ENCODE measurements at regions not wholly inside any gene's neighbourhood (a gene's known extent, or its start where the extent isn't known, plus 50 kb on each side); places are given as distances from the start of the nearest gene placed in this dataset.

GRCh38 chr21:15141261-15141970, 76.6 kb upstream of the NRIP1 start:
- intact Hi-C loops (cut with DNase I), result no loop called here
- H3K4me1 ChIP-seq (ENCODE audit: control insufficient read depth in 1 of 2, insufficient read depth in 2 of 2, low read length in 2 of 2), result no peaks in the 10 kb centered on the region
- DNase-seq (no peak), ATAC-seq (ENCODE audit: low FRiP score) (no peak)
- H3K27ac ChIP-seq (ENCODE audit: low read depth in 1 of 2, low read length in 2 of 2), result no peak overlapping the region
- 70 to 74% methylated on average over 8 of the region's 8 CpGs for WGBS, 2 donors
- H3K27me3 ChIP-seq (ENCODE audit: control insufficient read depth in 1 of 2, insufficient read depth in 2 of 2, low read length in 1 of 2), result no peaks in the 10 kb centered on the region
- H3K36me3 ChIP-seq (ENCODE audit: control insufficient read depth in 1 of 2, insufficient read depth in 2 of 2, low read length in 1 of 2), result no peaks in the 10 kb centered on the region
- H3K4me3 ChIP-seq (ENCODE audit: low read length in 2 of 2), result no peak overlapping the region
- no peaks in the 10 kb centered on the region for H3K9me3 ChIP-seq (ENCODE audit: control insufficient read depth, low read length)

DNA sequence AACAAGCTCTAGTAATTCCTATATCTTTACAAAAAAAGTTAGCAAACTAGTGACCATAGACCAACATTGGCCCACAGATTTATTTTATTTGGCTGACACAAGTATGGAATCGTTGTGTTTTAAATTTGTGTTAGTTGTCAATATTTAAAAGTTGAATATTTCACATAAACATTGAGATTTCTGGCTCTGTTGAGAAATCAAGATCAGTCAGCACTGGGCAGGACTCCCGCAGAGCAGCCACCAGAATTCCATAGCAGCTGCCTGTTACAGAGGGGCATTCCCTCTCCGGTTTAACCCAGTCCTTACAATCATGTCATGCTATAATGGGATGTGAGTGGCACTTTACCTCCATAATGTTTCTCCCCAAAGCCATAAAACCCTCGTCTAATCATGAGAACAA, 79.2 kb upstream of the NRIP1 start:
- ATAC-seq (ENCODE audit: low FRiP score), result no peak
- H3K36me3 ChIP-seq (ENCODE audit: control insufficient read depth in 1 of 2, insufficient read depth in 2 of 2, low read length in 1 of 2), result no peaks in the 10 kb centered on the region
- no peak overlapping the region for H3K27ac ChIP-seq (ENCODE audit: low read depth in 1 of 2, low read length in 2 of 2)
- no peak for DNase-seq
- WGBS, 2 donors, result 19 to 31% methylated on average over 4 of the region's 4 CpGs
- H3K9me3 ChIP-seq (ENCODE audit: control insufficient read depth, low read length), result no peaks in the 10 kb centered on the region
- no peak overlapping the region for H3K4me3 ChIP-seq (ENCODE audit: low read length in 2 of 2)
- intact Hi-C loops (cut with DNase I), result no loop called here
- no peaks in the 10 kb centered on the region for H3K27me3 ChIP-seq (ENCODE audit: control insufficient read depth in 1 of 2, insufficient read depth in 2 of 2, low read length in 1 of 2)
- no peaks in the 10 kb centered on the region for H3K4me1 ChIP-seq (ENCODE audit: control insufficient read depth in 1 of 2, insufficient read depth in 2 of 2, low read length in 2 of 2)

DNA sequence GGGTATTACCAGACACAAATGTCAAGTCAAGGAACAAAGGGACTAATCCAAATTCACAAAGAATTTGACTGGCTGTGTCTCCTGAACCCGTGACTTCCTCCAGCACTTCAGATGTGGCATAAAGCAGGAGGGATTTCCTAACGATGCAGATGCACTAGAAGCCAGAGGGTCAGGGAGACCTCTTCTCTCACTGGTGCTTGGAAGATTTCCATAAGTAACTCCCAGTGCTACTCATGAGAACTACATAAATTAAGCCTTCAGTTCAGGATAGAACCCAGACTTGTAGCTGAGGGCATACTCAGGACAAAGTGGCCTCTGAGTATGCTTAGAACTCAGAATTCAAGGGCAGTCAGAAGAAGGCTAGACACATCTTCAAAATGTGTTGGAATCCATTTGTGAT, 83.6 kb upstream of the NRIP1 start:
- no peak overlapping the region for H3K4me3 ChIP-seq (ENCODE audit: low read length in 2 of 2)

DNA sequence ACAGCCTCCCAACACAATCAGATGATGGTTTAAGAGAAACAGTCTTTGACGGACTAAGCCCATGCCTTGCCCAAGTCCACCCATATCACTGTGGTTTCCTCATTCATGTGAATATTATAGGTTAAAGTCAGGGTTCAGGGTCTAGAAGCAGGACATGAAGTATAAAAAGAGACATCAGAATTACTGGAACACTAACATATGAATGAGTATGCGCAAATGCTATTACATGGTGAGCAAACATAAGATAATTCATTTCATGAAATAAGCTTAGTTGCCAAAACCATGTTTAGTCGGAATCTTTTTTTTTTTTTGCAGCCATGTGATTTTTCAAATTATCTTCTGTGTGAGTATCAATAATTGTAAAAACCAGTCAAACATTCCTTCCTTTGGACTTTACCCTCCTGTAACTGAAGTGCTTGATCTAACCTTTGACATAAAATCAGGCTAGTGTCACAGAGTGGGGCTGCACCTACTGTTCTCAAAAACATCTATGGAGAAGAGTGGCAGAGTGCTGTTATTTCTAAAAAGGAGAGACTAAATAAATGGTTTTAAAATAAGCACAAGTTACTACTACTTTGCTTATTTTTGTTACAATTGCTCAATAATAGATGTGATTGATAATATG, 84.9 kb upstream of the NRIP1 start:
- intact Hi-C loops (cut with DNase I), result no loop called here
- 87 to 90% methylated on average over 3 of the region's 3 CpGs for WGBS, 2 donors
- DNase-seq, result no peak

More for the DNA sequence above, 83.6 kb upstream of the NRIP1 start:
- intact Hi-C loops (cut with DNase I), result no loop called here
- no peaks in the 10 kb centered on the region for H3K36me3 ChIP-seq (ENCODE audit: control insufficient read depth in 1 of 2, insufficient read depth in 2 of 2, low read length in 1 of 2)
- WGBS, 2 donors, result 72 to 75% methylated on average over 2 of the region's 2 CpGs
- no peaks in the 10 kb centered on the region for H3K4me1 ChIP-seq (ENCODE audit: control insufficient read depth in 1 of 2, insufficient read depth in 2 of 2, low read length in 2 of 2)
- H3K27ac ChIP-seq (ENCODE audit: low read depth in 1 of 2, low read length in 2 of 2), result no peak overlapping the region
- no peak for ATAC-seq (ENCODE audit: low FRiP score)
- H3K27me3 ChIP-seq (ENCODE audit: control insufficient read depth in 1 of 2, insufficient read depth in 2 of 2, low read length in 1 of 2), result no peaks in the 10 kb centered on the region
- H3K9me3 ChIP-seq (ENCODE audit: control insufficient read depth, low read length), result no peaks in the 10 kb centered on the region
- DNase-seq, result no peak

GRCh38 chr21:15151385-15152103, 86.7 kb upstream of the NRIP1 start:
- no peak overlapping the region for H3K4me3 ChIP-seq (ENCODE audit: low read length in 2 of 2)
- DNase-seq (no peak), ATAC-seq (ENCODE audit: low FRiP score) (peak; percentile 75)
- 74 to 77% methylated on average over 4 of the region's 4 CpGs for WGBS, 2 donors
- H3K27me3 ChIP-seq (ENCODE audit: control insufficient read depth in 1 of 2, insufficient read depth in 2 of 2, low read length in 1 of 2), result no peaks in the 10 kb centered on the region
- no peaks in the 10 kb centered on the region for H3K4me1 ChIP-seq (ENCODE audit: control insufficient read depth in 1 of 2, insufficient read depth in 2 of 2, low read length in 2 of 2)
- H3K36me3 ChIP-seq (ENCODE audit: control insufficient read depth in 1 of 2, insufficient read depth in 2 of 2, low read length in 1 of 2), result no peaks in the 10 kb centered on the region
- H3K27ac ChIP-seq (ENCODE audit: low read depth in 1 of 2, low read length in 2 of 2), result no peak overlapping the region
- intact Hi-C loops (cut with DNase I), result no loop called here
- peaks cover 2% of the 10 kb centered on the region for H3K9me3 ChIP-seq (ENCODE audit: control insufficient read depth, low read length)

More for the DNA sequence above, 84.9 kb upstream of the NRIP1 start:
- Histone ChIP-seq H3K9me3 (ENCODE audit: control insufficient read depth, low read length) (peaks cover 2% of the 10 kb centered on the region), H3K36me3 (ENCODE audit: control insufficient read depth in 1 of 2, insufficient read depth in 2 of 2, low read length in 1 of 2) (no peaks in the 10 kb centered on the region), H3K27me3 (ENCODE audit: control insufficient read depth in 1 of 2, insufficient read depth in 2 of 2, low read length in 1 of 2) (no peaks in the 10 kb centered on the region), H3K4me3 (ENCODE audit: low read length in 2 of 2) (no peak overlapping the region), H3K27ac (ENCODE audit: low read depth in 1 of 2, low read length in 2 of 2) (no peak overlapping the region), H3K4me1 (ENCODE audit: control insufficient read depth in 1 of 2, insufficient read depth in 2 of 2, low read length in 2 of 2) (no peaks in the 10 kb centered on the region)
- ATAC-seq (ENCODE audit: low FRiP score), result no peak

DNA sequence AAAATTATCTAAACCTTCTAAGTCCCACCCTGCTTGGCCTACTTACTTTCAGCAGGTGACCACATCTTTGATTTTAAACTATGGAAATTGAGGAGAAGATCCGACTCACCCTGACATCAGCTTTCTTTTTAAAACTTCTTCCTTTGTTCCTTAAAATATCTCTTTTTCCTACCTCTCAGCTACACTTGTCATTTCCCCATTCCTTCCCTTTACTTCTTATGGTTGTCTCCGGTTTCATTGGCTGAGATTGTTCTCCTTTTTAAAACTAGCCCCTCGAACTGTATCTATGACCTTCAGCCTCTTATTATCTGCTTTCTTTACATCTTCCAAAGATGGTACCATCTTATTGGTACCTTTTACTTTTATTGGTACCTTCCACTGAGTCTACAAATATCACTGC, 87.8 kb upstream of the NRIP1 start:
- Histone ChIP-seq H3K27ac (ENCODE audit: low read depth in 1 of 2, low read length in 2 of 2) (no peak overlapping the region), H3K4me3 (ENCODE audit: low read length in 2 of 2) (no peak overlapping the region), H3K9me3 (ENCODE audit: control insufficient read depth, low read length) (peaks cover 3% of the 10 kb centered on the region), H3K36me3 (ENCODE audit: control insufficient read depth in 1 of 2, insufficient read depth in 2 of 2, low read length in 1 of 2) (no peaks in the 10 kb centered on the region), H3K27me3 (ENCODE audit: control insufficient read depth in 1 of 2, insufficient read depth in 2 of 2, low read length in 1 of 2) (no peaks in the 10 kb centered on the region), H3K4me1 (ENCODE audit: control insufficient read depth in 1 of 2, insufficient read depth in 2 of 2, low read length in 2 of 2) (no peaks in the 10 kb centered on the region)
- 81 to 84% methylated on average over 3 of the region's 3 CpGs for WGBS, 2 donors
- intact Hi-C loops (cut with DNase I), result no loop called here
- DNase-seq (no peak), ATAC-seq (ENCODE audit: low FRiP score) (no peak)

DNA sequence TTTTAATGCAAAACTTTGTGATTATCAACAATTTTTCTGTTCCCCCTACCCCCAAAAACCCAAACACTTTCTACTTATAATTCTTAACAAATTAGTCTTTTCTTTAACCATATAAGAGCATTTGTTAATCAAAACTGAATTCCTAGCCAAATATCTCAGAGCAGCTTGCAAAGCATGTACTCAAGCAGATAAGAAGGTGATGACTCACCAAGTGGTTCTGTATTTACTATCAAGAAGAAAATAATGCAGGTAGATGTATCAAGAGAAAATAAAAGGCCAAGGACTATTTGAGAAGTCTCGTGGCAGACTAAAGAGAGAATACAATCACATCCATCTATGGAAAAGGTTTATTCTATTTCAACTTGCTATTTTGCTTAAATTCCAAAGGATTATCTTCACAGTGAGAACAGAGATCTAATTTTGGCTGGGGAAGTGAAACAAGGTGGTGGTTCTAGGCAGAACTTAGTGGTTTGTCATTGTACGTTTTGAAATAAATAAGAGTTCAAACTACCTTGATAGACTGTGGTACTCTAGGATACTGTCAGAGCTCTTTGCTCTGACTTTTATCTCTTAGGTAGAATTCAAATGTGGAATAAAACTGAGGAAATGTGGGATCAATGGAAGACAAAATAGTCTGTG, 94.7 kb upstream of the NRIP1 start:
- Histone ChIP-seq H3K36me3 (ENCODE audit: control insufficient read depth in 1 of 2, insufficient read depth in 2 of 2, low read length in 1 of 2) (no peaks in the 10 kb centered on the region), H3K4me3 (ENCODE audit: low read length in 2 of 2) (no peak overlapping the region), H3K27ac (ENCODE audit: low read depth in 1 of 2, low read length in 2 of 2) (no peak overlapping the region), H3K9me3 (ENCODE audit: control insufficient read depth, low read length) (peaks cover 2% of the 10 kb centered on the region), H3K4me1 (ENCODE audit: control insufficient read depth in 1 of 2, insufficient read depth in 2 of 2, low read length in 2 of 2) (no peaks in the 10 kb centered on the region), H3K27me3 (ENCODE audit: control insufficient read depth in 1 of 2, insufficient read depth in 2 of 2, low read length in 1 of 2) (no peaks in the 10 kb centered on the region)
- 55 to 63% methylated on average over 2 of the region's 2 CpGs for WGBS, 2 donors
- ATAC-seq (ENCODE audit: low FRiP score) (no peak), DNase-seq (no peak)
- intact Hi-C loops (cut with DNase I), result no loop called here

- WGBS, 2 donors, result 85 to 88% methylated on average over 1 of the region's 1 CpG
- Histone ChIP-seq H3K4me1 (ENCODE audit: control insufficient read depth in 1 of 2, insufficient read depth in 2 of 2, low read length in 2 of 2) (no peaks in the 10 kb centered on the region), H3K4me3 (ENCODE audit: low read length in 2 of 2) (no peak overlapping the region), H3K36me3 (ENCODE audit: control insufficient read depth in 1 of 2, insufficient read depth in 2 of 2, low read length in 1 of 2) (no peaks in the 10 kb centered on the region), H3K9me3 (ENCODE audit: control insufficient read depth, low read length) (peaks cover 2% of the 10 kb centered on the region), H3K27ac (ENCODE audit: low read depth in 1 of 2, low read length in 2 of 2) (no peak overlapping the region), H3K27me3 (ENCODE audit: control insufficient read depth in 1 of 2, insufficient read depth in 2 of 2, low read length in 1 of 2) (no peaks in the 10 kb centered on the region)
- intact Hi-C loops (cut with DNase I), result no loop called here
- DNase-seq (no peak), ATAC-seq (ENCODE audit: low FRiP score) (no peak)
Observed at GRCh38 chr21:15160136-15160535, 95.3 kb upstream of the NRIP1 start.
